Fibroblast of skin of scalp (primary cell): ENCODE measurements at regions not wholly inside any gene's neighbourhood (a gene's known extent, or its start where the extent isn't known, plus 50 kb on each side); places are given as distances from the start of the nearest gene placed in this dataset.

Experiments used
- DNase-seq: peaks from one replicate; pipeline ENCODE4 v3.0.0-alpha.2; 2013

GRCh38 chr1:105909811-105910210 lies 1146.7 kb upstream of the PRMT6 start:
- DNase-seq = no peak

DNA sequence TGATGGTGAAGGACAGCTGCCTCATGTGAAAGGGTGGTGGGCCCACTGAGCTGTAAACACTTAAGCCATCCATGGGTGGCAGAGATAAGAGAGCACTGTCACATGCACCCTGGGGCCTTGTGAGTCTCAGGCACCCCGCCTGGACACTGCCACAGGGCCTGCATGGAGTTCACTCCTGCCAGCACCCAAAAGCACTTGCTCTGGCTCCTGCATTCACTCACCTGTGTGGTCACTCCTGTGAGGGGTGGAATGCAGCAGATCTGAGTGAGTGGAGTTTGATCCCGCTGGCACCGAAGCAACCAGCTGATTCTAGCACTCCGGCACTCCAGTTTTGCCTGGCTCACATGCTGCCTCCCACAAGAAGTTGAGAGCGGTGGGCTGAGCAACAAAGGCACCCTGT lies 1142.1 kb upstream of the PRMT6 start:
- no peak for DNase-seq

DNA sequence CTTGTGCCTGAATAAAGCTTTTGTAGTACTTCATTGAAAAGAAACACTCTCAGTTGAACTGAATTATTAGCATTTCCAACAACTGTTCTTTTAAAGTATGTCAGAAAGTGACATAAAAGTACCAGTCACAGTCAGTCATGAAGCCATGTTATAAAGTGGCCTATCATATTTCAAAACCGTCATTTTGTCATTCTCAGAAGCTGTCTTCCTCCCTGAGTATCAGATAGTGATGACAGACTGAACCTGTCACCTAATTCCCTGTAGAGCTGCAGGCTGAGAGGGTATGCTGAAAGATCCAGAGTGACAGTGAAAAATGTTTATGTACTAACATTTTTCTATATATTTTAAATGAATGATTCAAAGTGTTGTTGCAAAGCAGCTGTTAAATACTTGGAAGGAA lies 1121.7 kb upstream of the PRMT6 start:
- DNase-seq = no peak

DNA sequence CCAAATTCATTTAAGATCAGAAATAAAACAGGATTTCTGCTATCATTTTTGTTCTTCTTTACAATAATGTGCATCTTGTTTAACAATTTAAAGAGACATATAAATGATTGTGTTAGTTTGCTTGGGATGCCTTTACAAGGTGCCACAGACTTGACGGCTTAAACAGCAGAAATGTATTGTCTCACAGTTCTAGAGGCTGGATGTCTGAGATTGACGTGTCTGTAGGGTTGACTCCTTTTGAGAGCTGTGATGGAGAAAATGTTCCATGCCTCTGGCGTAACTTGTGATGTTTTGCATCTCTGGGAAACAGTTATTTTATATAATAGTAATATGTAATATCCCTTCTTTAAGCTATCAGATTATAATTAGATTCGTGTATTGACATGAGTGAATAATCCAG lies 1091.6 kb upstream of the PRMT6 start:
- no peak for DNase-seq

GRCh38 chr1:105997516-105997915 lies 1059.0 kb upstream of the PRMT6 start:
- no peak for DNase-seq

GRCh38 chr1:106022312-106022902 lies 1034.1 kb upstream of the PRMT6 start:
- DNase-seq = peak; percentile 38

GRCh38 chr1:106027871-106028270 lies 1028.6 kb upstream of the PRMT6 start:
- DNase-seq = no peak

DNA sequence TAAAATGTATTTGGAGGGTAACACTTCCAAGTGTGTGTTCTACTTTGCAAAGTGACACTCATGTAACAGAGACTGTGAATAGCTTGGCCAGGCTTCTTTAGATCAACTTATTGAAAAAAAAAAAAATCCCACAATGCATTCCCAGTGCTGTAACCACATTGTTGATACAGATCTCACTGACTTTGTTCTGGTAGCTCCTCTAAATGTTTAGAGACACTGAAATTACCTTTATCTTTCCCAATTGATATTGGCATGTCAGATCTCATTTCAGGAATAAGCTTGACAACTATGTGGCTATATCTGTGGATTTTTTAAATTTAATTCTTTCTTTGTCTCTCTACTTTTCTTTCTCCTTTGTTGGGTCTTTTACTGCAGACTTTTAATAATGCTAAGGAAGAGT lies 1018.9 kb upstream of the PRMT6 start:
- DNase-seq = no peak

- no peak for DNase-seq
Measured at GRCh38 chr1:106038260-106038659, 1018.2 kb upstream of the PRMT6 start.

GRCh38 chr1:106043971-106044370 lies 1012.5 kb upstream of the PRMT6 start:
- no peak for DNase-seq

GRCh38 chr1:106047210-106047609 lies 1009.3 kb upstream of the PRMT6 start:
- DNase-seq = no peak

DNA sequence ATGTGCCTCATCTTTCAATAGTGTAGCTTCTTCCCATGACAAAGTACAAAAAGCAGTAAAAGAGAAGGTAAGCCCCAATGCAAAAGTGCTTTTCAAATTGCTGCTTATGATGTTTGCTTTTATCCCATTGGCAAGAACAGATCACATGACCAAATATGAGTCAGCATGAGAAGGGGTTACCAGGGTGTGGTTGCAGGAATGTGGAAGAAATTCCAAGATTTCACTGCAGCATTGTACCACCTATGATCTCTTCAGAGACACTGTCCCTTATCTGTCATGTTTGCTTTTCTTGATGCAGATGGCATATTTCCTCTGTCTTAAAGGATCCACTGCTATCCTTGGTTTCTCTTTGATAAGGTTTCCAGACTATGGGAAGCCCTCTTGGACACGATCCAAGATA lies 1006.9 kb upstream of the PRMT6 start:
- no peak for DNase-seq

DNA sequence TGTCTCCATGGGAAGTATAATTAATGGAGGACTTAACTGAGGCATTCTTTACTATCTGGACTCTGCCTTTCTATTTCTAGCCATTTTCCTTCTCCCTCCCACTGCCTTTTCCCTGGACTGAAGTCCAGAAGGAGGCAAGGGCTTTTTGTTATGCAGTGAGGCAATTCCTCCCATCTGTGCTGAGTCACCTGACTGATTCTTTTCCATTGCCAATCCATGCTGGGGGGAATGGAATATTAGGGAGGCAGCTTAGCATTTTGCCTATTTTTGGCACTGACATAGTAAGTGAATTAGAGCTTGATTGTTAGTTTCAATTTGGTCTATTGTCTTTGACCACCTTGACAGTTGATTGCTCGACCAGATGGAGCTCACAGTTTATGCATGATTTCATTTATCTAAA lies 1000.6 kb upstream of the PRMT6 start:
- DNase-seq = no peak

DNA sequence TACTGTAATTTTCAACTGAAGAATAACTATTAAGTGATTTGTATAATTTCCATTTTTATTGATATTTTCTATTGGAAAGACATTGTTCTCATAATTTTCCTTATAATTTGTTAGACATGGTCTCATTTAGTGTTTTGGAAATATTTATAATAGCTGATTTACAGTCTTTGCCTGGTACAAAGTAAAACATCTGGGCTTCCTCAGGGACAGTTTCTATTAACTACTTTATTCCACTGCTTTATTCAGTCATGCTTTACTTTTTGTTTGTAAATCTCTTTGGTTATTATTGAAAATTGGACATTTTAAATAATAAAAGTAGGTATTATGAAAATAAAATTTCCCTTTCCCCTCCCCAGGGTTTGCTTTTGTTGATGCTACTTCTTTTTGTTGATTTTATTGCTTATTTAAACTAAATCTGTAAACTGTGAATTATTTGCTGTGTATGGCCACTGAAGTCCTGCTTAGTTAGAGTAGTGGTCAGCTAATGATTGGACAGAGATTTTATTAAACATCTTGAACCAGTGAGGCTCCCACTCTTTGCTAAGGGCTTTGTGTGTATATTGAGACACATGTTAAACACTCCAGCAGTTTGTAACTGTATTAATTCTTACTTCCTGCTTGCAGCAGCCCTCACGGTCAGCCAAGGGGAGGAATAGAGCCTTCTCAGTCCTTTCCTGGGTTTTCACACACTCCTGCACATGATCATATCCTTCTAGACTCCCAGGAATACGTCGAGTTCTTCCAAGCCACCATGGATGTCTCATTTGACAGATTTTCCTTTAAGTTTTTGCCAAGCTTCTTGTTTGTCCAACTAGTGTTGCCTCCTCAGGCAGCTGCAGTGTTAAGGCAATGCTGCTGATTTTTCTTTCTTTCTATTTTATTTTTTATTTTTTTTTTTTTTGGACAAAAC lies 994.6 kb upstream of the PRMT6 start:
- DNase-seq = no peak

DNA sequence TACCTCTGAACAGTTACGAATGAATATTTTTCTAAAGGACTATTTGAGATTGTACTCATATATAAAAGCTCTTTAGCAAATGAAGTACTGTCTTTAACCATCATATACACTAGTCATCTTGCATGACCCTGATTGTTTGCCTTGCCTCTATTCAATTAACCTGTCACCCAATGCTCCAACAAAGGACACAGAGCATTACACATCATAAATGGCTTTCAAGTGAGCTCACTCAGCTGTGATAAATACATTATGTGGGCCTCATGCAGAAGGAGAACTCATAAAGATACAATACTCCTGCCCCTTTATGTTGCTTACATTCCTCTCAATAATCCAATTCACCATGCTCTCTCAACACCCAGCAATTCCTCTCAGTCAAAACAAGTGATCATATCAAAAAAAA lies 993.0 kb upstream of the PRMT6 start:
- no peak for DNase-seq

GRCh38 chr1:106072909-106073600 lies 983.4 kb upstream of the PRMT6 start:
- DNase-seq = no peak

GRCh38 chr1:106080608-106081325 lies 975.7 kb upstream of the PRMT6 start:
- DNase-seq = peak; percentile 7

- no peak for DNase-seq
Measured at GRCh38 chr1:106111044-106111443, 945.4 kb upstream of the PRMT6 start.

DNA sequence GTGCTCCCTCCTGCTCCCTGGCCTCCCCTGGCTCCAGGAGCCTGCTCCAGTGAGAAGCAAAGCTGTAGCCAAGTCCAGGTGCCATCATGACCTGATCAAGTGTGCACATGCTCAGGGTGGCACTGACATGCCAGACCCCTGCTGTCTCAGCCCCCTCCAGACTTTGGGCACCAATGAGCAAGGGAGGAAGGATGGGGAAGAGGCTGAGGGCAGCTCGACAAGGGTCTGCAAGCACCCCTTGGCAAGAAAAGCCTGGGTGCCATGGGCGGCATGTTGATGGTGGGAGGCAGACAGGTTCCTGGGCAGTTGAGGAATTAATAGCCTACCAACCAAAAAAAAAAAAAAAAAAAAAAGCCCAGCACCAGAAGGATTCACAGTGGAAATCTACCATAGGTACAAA lies 942.6 kb upstream of the PRMT6 start:
- no peak for DNase-seq

- no peak for DNase-seq
Measured at GRCh38 chr1:106120789-106121188, 935.7 kb upstream of the PRMT6 start.

- no peak for DNase-seq
Measured at GRCh38 chr1:106121728-106122127, 934.7 kb upstream of the PRMT6 start.

- no peak for DNase-seq
Measured at GRCh38 chr1:106134561-106134960, 921.9 kb upstream of the PRMT6 start.

DNA sequence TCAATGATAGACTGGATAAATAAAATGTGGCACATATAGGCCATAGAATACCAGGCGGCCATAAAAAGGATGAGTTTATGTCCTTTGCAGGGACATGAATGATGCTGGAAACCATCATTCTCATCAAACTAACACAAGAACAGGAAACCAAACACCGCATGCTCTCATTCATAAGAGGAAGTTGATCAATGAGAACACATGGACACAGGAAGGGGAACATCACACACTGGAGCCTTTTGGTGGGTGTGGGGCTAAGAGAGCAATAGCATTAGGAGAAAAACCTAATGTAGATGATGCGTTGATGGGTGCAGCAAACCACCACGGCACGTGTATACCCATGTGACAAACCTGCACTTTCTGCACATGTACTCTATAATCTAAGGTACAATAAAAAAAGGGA lies 883.4 kb upstream of the PRMT6 start:
- DNase-seq = no peak
